Activated CD4-positive, CD25-positive, alpha-beta regulatory T cell treated with anti-CD3 and anti-CD28 coated beads, Interleukin-2, amount 50 U/mL, for 24 hours (primary cell): ENCODE measurements at regions not wholly inside any gene's neighbourhood (a gene's known extent, or its start where the extent isn't known, plus 50 kb on each side); places are given as distances from the start of the nearest gene placed in this dataset.
"Not testable (repeated sequence)": the region's sequence is repeated elsewhere in the genome, so short reads cannot be mapped to it uniquely, and the experiment has no call there.

Experiments used
- ATAC-seq, 2 donors: fragments of 150-1000 bp; cut with Tn5 transposase; one replicate each; pipeline ENCODE4 v1.10.0; 2021; ENCODE audit warnings: mild to moderate bottlenecking in 1 of 2, moderate library complexity in 1 of 2

GRCh38 chrX:4670606-4671005 lies 957.2 kb upstream of the PRKX start:
- no peak for ATAC-seq

GRCh38 chrX:4668802-4669536 lies 955.5 kb upstream of the PRKX start:
- no peak for ATAC-seq

DNA sequence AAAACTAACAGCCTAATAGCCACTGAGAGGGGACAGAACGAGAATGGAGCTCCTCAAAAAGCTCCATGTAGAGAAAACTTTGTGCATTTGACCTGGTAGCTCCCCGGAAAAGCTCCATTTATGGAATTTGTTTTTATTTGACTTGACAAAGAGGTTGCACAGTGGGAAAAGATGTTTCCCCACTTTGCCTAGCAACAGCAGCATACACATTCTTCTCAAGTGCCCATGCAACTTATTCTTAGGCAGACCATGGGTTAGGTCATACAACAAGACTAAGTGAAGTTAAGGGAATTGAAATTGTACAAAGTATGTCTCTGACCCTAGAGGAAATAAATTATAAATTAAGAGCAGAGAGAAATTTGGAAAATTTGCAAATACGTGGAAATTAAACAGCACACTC lies 949.6 kb upstream of the PRKX start:
- no peak for ATAC-seq

DNA sequence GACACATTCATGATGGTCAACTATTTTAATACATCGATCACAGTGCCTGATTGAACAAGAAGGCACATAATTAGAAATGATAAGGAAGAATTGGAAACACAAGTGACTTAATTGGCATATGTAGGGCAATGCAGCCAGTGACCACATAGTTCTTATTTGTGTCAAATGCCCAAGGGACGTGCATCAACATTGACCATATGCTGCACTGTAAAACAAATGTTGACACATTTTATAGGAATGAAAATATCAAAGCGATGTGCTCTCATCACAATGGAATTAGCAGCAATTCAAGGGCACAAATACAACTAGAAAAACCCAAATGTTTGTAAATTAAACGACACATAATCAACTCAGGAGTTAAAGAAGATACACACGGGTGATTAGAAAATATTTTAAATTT lies 948.3 kb upstream of the PRKX start:
- ATAC-seq = no peak

GRCh38 chrX:4656419-4656818 lies 943.0 kb upstream of the PRKX start:
- ATAC-seq = no peak

DNA sequence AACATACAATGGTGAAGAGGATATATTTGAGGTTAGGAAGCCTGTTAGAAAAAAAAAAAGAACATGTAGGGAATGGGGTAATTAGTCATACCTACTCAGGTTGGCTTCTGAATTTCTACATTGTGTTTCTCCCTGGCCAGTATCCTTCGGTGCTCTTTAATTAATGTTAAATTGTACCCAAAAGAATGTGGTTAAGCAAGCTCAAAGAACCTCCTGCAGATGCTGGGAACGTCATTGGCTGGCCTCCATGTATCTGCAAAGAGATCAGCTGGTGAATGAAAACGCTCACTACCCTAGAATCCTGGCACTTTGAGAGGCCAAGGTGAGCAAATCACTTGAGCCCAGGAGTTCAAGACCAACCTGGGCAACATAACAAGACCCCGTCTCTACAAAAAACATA lies 942.3 kb upstream of the PRKX start:
- no peak for ATAC-seq

- no peak for ATAC-seq
Observed at GRCh38 chrX:4642114-4642513, 928.7 kb upstream of the PRKX start.

- ATAC-seq = no peak
Observed at GRCh38 chrX:4638036-4638435, 924.6 kb upstream of the PRKX start.

- no peak for ATAC-seq
Observed at GRCh38 chrX:4627414-4627813, 914.0 kb upstream of the PRKX start.

GRCh38 chrX:4622486-4623167 lies 909.2 kb upstream of the PRKX start:
- ATAC-seq = no peak

DNA sequence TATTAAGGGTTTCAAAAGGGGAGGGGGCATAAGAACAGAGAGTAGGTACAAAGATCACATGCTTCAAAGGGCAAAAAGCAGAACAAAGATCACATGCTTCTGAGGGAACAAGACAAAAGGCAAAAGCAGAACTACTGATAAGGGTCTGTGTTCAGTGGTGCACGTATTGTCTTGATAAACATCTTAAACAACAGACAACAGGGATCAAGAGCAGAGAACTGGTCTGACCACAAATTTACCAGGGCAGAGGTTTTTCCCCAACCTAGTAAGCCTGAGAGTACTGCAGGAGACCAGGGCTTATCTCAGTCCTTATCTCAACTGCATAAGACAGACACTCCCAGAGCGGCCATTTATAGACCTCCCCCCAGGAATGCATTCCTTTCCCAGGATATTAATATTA lies 900.2 kb upstream of the PRKX start:
- not testable (repeated sequence) for ATAC-seq

GRCh38 chrX:4588893-4589292 lies 875.4 kb upstream of the PRKX start:
- no peak for ATAC-seq

DNA sequence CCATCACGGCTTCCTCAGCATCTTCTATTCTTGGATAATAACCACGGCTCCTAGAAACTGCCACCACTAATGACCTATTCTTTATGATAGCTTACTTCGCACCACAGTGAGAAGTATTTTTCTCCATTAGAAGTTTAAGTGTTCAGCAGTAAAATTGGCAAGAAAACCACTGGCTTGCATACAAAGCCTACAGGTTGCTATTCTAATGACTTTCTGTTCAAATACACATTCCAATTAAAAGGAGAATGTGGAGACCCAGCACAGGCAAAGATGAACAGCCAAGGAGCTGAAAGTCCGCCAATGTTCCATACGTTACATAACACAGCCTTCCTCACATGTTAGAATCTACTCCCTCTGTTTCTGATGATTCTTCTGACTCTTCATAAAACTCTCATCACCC lies 875.0 kb upstream of the PRKX start:
- no peak for ATAC-seq

DNA sequence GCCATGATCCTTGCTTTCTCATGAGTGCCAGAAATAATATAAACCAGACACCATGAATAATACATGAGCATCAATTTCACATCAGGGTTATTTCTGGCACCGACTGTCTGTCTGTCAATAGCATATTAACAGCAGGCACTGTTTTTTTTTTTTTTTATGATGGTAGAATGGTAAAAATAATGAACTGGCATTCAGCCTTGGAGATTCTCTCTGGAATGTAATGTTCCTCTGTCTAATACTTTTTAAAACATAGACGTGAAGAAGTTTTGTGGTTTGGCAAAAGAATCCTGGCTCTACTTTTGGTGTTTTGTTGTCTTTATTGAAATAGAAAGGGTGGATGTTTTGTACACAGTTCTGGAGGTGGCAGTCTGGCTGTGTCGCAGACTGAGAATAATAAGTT lies 874.6 kb upstream of the PRKX start:
- no peak for ATAC-seq

GRCh38 chrX:4579999-4580398 lies 866.5 kb upstream of the PRKX start:
- ATAC-seq = no peak

- ATAC-seq = no peak
Observed at GRCh38 chrX:4579480-4579879, 866.0 kb upstream of the PRKX start.

GRCh38 chrX:4572691-4573090 lies 859.2 kb upstream of the PRKX start:
- no peak for ATAC-seq

DNA sequence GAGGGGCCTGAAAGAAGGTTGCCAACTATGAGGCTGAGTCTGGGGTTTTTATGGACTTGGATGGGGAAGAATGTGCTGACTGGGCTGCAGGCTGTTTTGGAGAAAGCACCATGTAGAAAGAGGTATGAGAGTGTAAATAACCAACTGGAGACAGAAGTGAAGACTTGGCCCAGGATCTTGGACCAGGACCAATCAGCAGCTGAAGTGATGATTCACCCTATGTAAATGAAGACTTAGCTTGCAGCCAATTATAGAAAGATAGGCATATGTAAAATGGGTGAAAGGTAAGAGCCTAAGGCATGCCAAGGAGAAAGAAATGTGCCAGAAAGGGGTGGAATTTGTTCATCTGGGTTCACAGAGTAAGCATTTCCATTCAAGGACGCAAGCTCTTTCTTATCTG lies 856.7 kb upstream of the PRKX start:
- ATAC-seq = no peak

DNA sequence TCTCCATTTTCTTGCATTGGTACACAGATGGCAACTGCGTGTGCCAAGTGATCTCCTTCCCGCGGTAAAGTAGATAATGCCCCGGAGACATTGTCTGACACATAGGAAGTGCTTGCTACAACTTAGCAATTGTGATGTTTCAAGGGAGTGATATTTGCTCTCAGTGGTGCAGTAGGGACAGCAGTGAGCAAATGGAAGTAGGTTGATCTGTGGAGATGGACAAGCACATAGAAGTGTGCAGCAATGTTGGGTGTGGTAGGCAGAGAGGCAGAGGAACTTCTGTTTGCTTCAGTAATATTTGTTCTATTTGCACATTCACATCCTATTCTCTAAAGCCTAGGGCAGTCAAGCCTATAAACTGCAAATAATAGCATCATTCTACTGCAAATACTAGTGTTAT lies 846.7 kb upstream of the PRKX start:
- no peak for ATAC-seq

GRCh38 chrX:4550018-4550417 lies 836.6 kb upstream of the PRKX start:
- no peak for ATAC-seq

DNA sequence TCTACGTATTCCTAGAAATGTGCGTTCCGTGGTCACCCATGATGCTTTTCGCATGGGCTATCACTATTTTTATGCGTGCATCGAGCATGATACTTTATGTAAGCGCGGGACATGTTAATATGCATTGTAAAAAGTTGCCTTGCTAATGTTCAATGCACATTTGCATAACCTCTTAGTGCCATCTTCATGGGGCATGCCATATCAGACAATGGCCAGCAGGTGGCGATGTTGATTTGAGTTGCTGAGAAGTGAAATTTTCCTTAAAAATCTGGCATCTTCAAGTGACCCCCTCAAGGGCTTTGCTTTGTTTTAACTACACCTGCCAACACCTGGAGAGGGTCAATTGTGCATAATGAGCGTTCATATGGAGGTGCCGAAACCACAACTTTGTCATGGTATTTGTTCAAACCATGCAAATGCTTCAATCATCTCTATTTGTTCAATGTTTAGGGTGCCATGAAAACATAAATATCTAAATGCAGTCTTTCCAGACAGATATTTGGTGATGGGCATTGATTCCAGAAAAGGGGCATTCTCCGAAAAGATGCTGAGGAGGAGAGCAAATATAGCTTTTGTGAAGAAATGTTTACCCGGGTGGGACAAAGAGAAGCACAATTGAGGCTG lies 833.9 kb upstream of the PRKX start:
- ATAC-seq = no peak

DNA sequence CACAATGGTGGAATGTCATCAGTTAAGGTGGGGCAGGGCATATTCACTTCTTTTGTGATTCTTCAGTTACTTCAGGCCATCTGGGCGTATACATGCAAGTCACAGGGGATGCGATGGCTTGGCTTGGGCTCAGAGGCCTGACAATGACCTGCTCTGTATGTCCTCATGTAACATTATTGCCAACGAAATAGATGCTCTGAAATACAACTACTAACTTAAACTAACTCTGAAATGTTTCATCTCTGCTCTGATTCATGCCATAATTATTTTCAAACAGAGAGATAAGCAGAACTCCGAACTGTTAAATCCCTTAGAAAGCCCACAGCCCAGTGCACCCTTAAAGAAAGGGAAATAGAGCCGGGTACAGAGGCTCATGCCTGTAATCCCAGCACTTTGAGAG lies 832.7 kb upstream of the PRKX start:
- not testable (repeated sequence) for ATAC-seq

DNA sequence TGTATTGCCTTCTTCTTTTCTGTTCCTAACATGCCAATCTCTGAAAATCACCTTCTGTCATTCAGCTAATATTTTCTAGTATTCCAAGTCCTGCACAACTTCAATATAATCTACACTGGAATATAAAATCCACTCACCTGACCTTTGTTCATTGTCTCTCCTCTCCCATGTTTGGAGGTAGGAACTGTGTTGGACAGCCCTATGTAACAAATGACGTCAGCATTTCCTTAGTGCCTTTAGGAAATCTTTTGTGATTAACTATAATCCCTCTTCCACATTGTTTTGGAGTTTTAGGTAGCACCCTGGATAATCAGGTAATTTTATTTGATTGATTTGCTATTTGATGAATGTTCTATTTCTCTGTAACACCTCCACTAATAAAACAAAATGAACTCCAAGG lies 814.8 kb upstream of the PRKX start:
- ATAC-seq = no peak

- no peak for ATAC-seq
Observed at GRCh38 chrX:4485912-4486311, 772.5 kb upstream of the PRKX start.
